ENCODE measurements at regions not wholly inside any gene's neighbourhood (a gene's known extent, or its start where the extent isn't known, plus 50 kb on each side); places are given as distances from the start of the nearest gene placed in this dataset.

DNA sequence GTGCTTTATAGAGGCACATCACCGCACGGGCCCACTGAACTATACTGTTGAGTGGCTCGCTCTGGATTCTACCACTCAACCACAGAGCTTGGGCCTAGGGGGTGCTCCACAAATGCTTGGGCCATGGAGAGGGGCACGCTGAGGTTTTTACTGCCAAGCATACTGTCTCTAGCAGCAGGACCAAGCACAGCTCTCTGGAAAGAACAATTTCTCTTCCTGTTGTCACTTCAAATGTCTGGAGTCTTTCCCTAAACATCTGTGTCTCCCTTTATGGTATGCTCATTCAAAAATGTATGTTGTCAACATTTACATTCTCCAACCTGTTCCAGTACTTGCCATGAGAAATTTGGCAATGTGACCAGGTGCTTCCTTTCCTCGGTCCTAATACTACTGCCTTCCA lies 114.7 kb upstream of the TPM1 start:
- H3K27me3 ChIP-seq (ENCODE audit: control insufficient read depth, insufficient read depth, low read length, poor library complexity, severe bottlenecking) = no peaks in the 10 kb centered on the region
- no peak overlapping the region for H3K27ac ChIP-seq (ENCODE audit: low read depth, low read length)
- no peaks in the 10 kb centered on the region for H3K9me3 ChIP-seq (ENCODE audit: control insufficient read depth, low read length)
- no peak overlapping the region for H3K9ac ChIP-seq (ENCODE audit: extremely low read depth, low read length, poor library complexity, severe bottlenecking)
- no peaks in the 10 kb centered on the region for H3K36me3 ChIP-seq (ENCODE audit: control insufficient read depth, insufficient read depth, low read length)
- Mint-ChIP-seq H3K27me3 (ENCODE audit: insufficient read depth) (no peaks in the 10 kb centered on the region), H3K4me1 (peaks cover 10% of the 10 kb centered on the region), H3K4me3 (no peak overlapping the region), H3K36me3 (ENCODE audit: low read depth) (no peaks in the 10 kb centered on the region), H3K9me3 (no peaks in the 10 kb centered on the region), H3K27ac (no peak overlapping the region)
- H3K4me3 ChIP-seq (ENCODE audit: low read length) = no peak overlapping the region
- peaks cover 5% of the 10 kb centered on the region for H3K4me1 ChIP-seq (ENCODE audit: control insufficient read depth, insufficient read depth, low read length)
- DNase-seq = no peak
- 94% methylated on average over 5 of the region's 5 CpGs for WGBS, 2 experiments (ENCODE audit: insufficient coverage in 1 of 2, insufficient read length in 1 of 2)
- TF ChIP-seq CTCF (conservative IDR thresholded peaks at IDR 0.05) = no peak

- H3K27me3 ChIP-seq (ENCODE audit: control insufficient read depth, insufficient read depth, low read length, poor library complexity, severe bottlenecking) = no peaks in the 10 kb centered on the region
- no peak overlapping the region for H3K9ac ChIP-seq (ENCODE audit: extremely low read depth, low read length, poor library complexity, severe bottlenecking)
- WGBS, 2 experiments (ENCODE audit: insufficient coverage in 1 of 2, insufficient read length in 1 of 2) = 83 to 92% methylated on average over 12 of the region's 12 CpGs
- peaks cover 5% of the 10 kb centered on the region for H3K4me1 ChIP-seq (ENCODE audit: control insufficient read depth, insufficient read depth, low read length)
- peak; percentile 46 for TF ChIP-seq CTCF (conservative IDR thresholded peaks at IDR 0.05)
- Mint-ChIP-seq H3K4me3 (no peak overlapping the region), H3K27me3 (ENCODE audit: insufficient read depth) (no peaks in the 10 kb centered on the region), H3K27ac (no peak overlapping the region), H3K36me3 (ENCODE audit: low read depth) (no peaks in the 10 kb centered on the region), H3K4me1 (peaks cover 10% of the 10 kb centered on the region), H3K9me3 (no peaks in the 10 kb centered on the region)
- no peaks in the 10 kb centered on the region for H3K9me3 ChIP-seq (ENCODE audit: control insufficient read depth, low read length)
- no peak overlapping the region for H3K27ac ChIP-seq (ENCODE audit: low read depth, low read length)
- no peak for DNase-seq
- H3K4me3 ChIP-seq (ENCODE audit: low read length) = no peak overlapping the region
- no peaks in the 10 kb centered on the region for H3K36me3 ChIP-seq (ENCODE audit: control insufficient read depth, insufficient read depth, low read length)
These were observed 114.1 kb upstream of the TPM1 start for GRCh38 chr15:62928242-62928999.

- Histone ChIP-seq H3K36me3 (ENCODE audit: control insufficient read depth, insufficient read depth, low read length) (no peaks in the 10 kb centered on the region), H3K4me3 (ENCODE audit: low read length) (no peak overlapping the region), H3K9me3 (ENCODE audit: control insufficient read depth, low read length) (no peaks in the 10 kb centered on the region), H3K9ac (ENCODE audit: extremely low read depth, low read length, poor library complexity, severe bottlenecking) (no peak overlapping the region), H3K27ac (ENCODE audit: low read depth, low read length) (no peak overlapping the region), H3K27me3 (ENCODE audit: control insufficient read depth, insufficient read depth, low read length, poor library complexity, severe bottlenecking) (no peaks in the 10 kb centered on the region), H3K4me1 (ENCODE audit: control insufficient read depth, insufficient read depth, low read length) (peaks cover 5% of the 10 kb centered on the region)
- no peak overlapping the region for H3K4me3 Mint-ChIP-seq
- H3K27ac Mint-ChIP-seq = no peak overlapping the region
- peaks cover 10% of the 10 kb centered on the region for H3K4me1 Mint-ChIP-seq
- H3K36me3 Mint-ChIP-seq (ENCODE audit: low read depth) = no peaks in the 10 kb centered on the region
- H3K9me3 Mint-ChIP-seq = no peaks in the 10 kb centered on the region
- no peak for TF ChIP-seq CTCF (conservative IDR thresholded peaks at IDR 0.05)
- no peaks in the 10 kb centered on the region for H3K27me3 Mint-ChIP-seq (ENCODE audit: insufficient read depth)
- DNase-seq = no peak
These were observed 113.6 kb upstream of the TPM1 start for GRCh38 chr15:62929000-62929357.

Data from endodermal cell (in vitro differentiated cells).